Left hindlimb (tissue), 1 donor: ENCODE measurements at regions not wholly inside any gene's neighbourhood (a gene's known extent, or its start where the extent isn't known, plus 50 kb on each side); places are given as distances from the start of the nearest gene placed in this dataset.

Source experiments
- DNase-seq: peaks from one replicate; pipeline ENCODE4 v3.0.0-alpha.2; 2018

- DNase-seq = no peak
Observed at GRCh38 chr22:47293368-47294221, 531.1 kb downstream of the TBC1D22A start.

- no peak for DNase-seq
Observed at GRCh38 chr22:47292546-47293320, 530.3 kb downstream of the TBC1D22A start.

- DNase-seq = no peak
Observed at GRCh38 chr22:47291565-47292495, 529.4 kb downstream of the TBC1D22A start.

- no peak for DNase-seq
Observed at GRCh38 chr22:47290706-47291430, 528.4 kb downstream of the TBC1D22A start.

- DNase-seq = no peak
Observed at GRCh38 chr22:47289336-47289985, 527.0 kb downstream of the TBC1D22A start.

GRCh38 chr22:47288680-47289079 lies 526.2 kb downstream of the TBC1D22A start:
- no peak for DNase-seq

GRCh38 chr22:47287516-47287915 lies 525.1 kb downstream of the TBC1D22A start:
- DNase-seq = no peak

GRCh38 chr22:47286590-47286989 lies 524.1 kb downstream of the TBC1D22A start:
- DNase-seq = no peak

- no peak for DNase-seq
Observed at GRCh38 chr22:47285981-47286380, 523.5 kb downstream of the TBC1D22A start.

GRCh38 chr22:47284822-47285221 lies 522.4 kb downstream of the TBC1D22A start:
- DNase-seq = no peak

- no peak for DNase-seq
Observed at GRCh38 chr22:47284360-47284759, 521.9 kb downstream of the TBC1D22A start.

- DNase-seq = no peak
Observed at GRCh38 chr22:47283616-47284270, 521.3 kb downstream of the TBC1D22A start.

- DNase-seq = no peak
Observed at GRCh38 chr22:47282851-47283250, 520.4 kb downstream of the TBC1D22A start.

- DNase-seq = no peak
Observed at GRCh38 chr22:47282366-47282765, 519.9 kb downstream of the TBC1D22A start.

- DNase-seq = no peak
Observed at GRCh38 chr22:47281126-47282106, 519.0 kb downstream of the TBC1D22A start.

- DNase-seq = no peak
Observed at GRCh38 chr22:47280301-47280700, 517.9 kb downstream of the TBC1D22A start.

- no peak for DNase-seq
Observed at GRCh38 chr22:47279746-47280145, 517.3 kb downstream of the TBC1D22A start.

GRCh38 chr22:47279337-47279736 lies 516.9 kb downstream of the TBC1D22A start:
- no peak for DNase-seq

GRCh38 chr22:47278655-47279054 lies 516.2 kb downstream of the TBC1D22A start:
- no peak for DNase-seq

- DNase-seq = no peak
Observed at GRCh38 chr22:47277531-47277930, 515.1 kb downstream of the TBC1D22A start.
